ENCODE measurements at regions not wholly inside any gene's neighbourhood (a gene's known extent, or its start where the extent isn't known, plus 50 kb on each side); places are given as distances from the start of the nearest gene placed in this dataset.
"Not testable (repeated sequence)": the region's sequence is repeated elsewhere in the genome, so short reads cannot be mapped to it uniquely, and the experiment has no call there.

- Mint-ChIP-seq H3K4me1 (peaks cover 21% of the 10 kb centered on the region), H3K36me3 (ENCODE audit: low read depth) (no peaks in the 10 kb centered on the region), H3K27me3 (no peaks in the 10 kb centered on the region), H3K4me3 (no peak overlapping the region), H3K27ac (no peak overlapping the region), H3K9me3 (no peaks in the 10 kb centered on the region)
- ATAC-seq (no peak), DNase-seq (no peak)
Measured at GRCh38 chr2:189350540-189351209, 90.6 kb upstream of the WDR75 start.

GRCh38 chr2:189351933-189352332 lies 89.3 kb upstream of the WDR75 start:
- H3K27ac Mint-ChIP-seq; DNase-seq; ATAC-seq; H3K9me3 Mint-ChIP-seq; H3K27me3 Mint-ChIP-seq; H3K4me3 Mint-ChIP-seq; H3K36me3 Mint-ChIP-seq (ENCODE audit: low read depth): not testable (repeated sequence)
- H3K4me1 Mint-ChIP-seq, result peaks cover 17% of the 10 kb centered on the region

GRCh38 chr2:189357375-189357774 lies 83.9 kb upstream of the WDR75 start:
- not testable (repeated sequence) for H3K27me3 Mint-ChIP-seq; H3K27ac Mint-ChIP-seq; DNase-seq; H3K9me3 Mint-ChIP-seq; ATAC-seq; H3K36me3 Mint-ChIP-seq (ENCODE audit: low read depth); H3K4me3 Mint-ChIP-seq
- H3K4me1 Mint-ChIP-seq, result peaks cover 14% of the 10 kb centered on the region

- Mint-ChIP-seq H3K36me3 (ENCODE audit: low read depth) (no peaks in the 10 kb centered on the region), H3K4me1 (peaks cover 26% of the 10 kb centered on the region), H3K4me3 (no peak overlapping the region), H3K9me3 (no peaks in the 10 kb centered on the region), H3K27me3 (no peaks in the 10 kb centered on the region), H3K27ac (no peak overlapping the region)
- no peak for DNase-seq
- ATAC-seq, result no peak
Measured at GRCh38 chr2:189360861-189361260, 80.4 kb upstream of the WDR75 start.

GRCh38 chr2:189362283-189362682 lies 79.0 kb upstream of the WDR75 start:
- ATAC-seq, result peak; percentile 88
- Mint-ChIP-seq H3K27me3 (no peaks in the 10 kb centered on the region), H3K4me1 (peaks cover 26% of the 10 kb centered on the region), H3K36me3 (ENCODE audit: low read depth) (no peaks in the 10 kb centered on the region), H3K27ac (peak overlapping the region; percentile 72), H3K4me3 (no peak overlapping the region), H3K9me3 (no peaks in the 10 kb centered on the region)
- DNase-seq, result no peak

- Mint-ChIP-seq H3K27ac (peak overlapping the region; percentile 57), H3K36me3 (ENCODE audit: low read depth) (peaks cover 2% of the 10 kb centered on the region), H3K27me3 (no peaks in the 10 kb centered on the region), H3K9me3 (no peaks in the 10 kb centered on the region), H3K4me1 (peaks cover 26% of the 10 kb centered on the region), H3K4me3 (no peak overlapping the region)
- DNase-seq (no peak), ATAC-seq (no peak)
Measured at GRCh38 chr2:189363559-189363958, 77.7 kb upstream of the WDR75 start.

GRCh38 chr2:189364607-189365006 lies 76.7 kb upstream of the WDR75 start:
- H3K36me3 Mint-ChIP-seq (ENCODE audit: low read depth), result peaks cover 2% of the 10 kb centered on the region
- ATAC-seq (no peak), DNase-seq (no peak)
- H3K27ac Mint-ChIP-seq, result no peak overlapping the region
- no peaks in the 10 kb centered on the region for H3K27me3 Mint-ChIP-seq
- H3K4me1 Mint-ChIP-seq, result peaks cover 26% of the 10 kb centered on the region
- no peak overlapping the region for H3K4me3 Mint-ChIP-seq
- H3K9me3 Mint-ChIP-seq, result no peaks in the 10 kb centered on the region

- peaks cover 2% of the 10 kb centered on the region for H3K36me3 Mint-ChIP-seq (ENCODE audit: low read depth)
- no peaks in the 10 kb centered on the region for H3K9me3 Mint-ChIP-seq
- ATAC-seq (no peak), DNase-seq (no peak)
- peaks cover 23% of the 10 kb centered on the region for H3K4me1 Mint-ChIP-seq
- no peak overlapping the region for H3K27ac Mint-ChIP-seq
- no peaks in the 10 kb centered on the region for H3K27me3 Mint-ChIP-seq
- H3K4me3 Mint-ChIP-seq, result no peak overlapping the region
Measured at GRCh38 chr2:189366349-189366748, 74.9 kb upstream of the WDR75 start.

- DNase-seq, result no peak
- H3K9me3 Mint-ChIP-seq, result no peaks in the 10 kb centered on the region
- no peak overlapping the region for H3K4me3 Mint-ChIP-seq
- H3K4me1 Mint-ChIP-seq, result peaks cover 13% of the 10 kb centered on the region
- ATAC-seq, result no peak
- no peak overlapping the region for H3K27ac Mint-ChIP-seq
- H3K27me3 Mint-ChIP-seq, result no peaks in the 10 kb centered on the region
- H3K36me3 Mint-ChIP-seq (ENCODE audit: low read depth), result peaks cover 2% of the 10 kb centered on the region
Measured at GRCh38 chr2:189367343-189367742, 73.9 kb upstream of the WDR75 start.

- DNase-seq, result no peak
- no peak overlapping the region for H3K4me3 Mint-ChIP-seq
Measured at GRCh38 chr2:189369566-189369965, 71.7 kb upstream of the WDR75 start.

GRCh38 chr2:189370719-189371118 lies 70.6 kb upstream of the WDR75 start:
- H3K36me3 Mint-ChIP-seq (ENCODE audit: low read depth), result peaks cover 2% of the 10 kb centered on the region
- H3K9me3 Mint-ChIP-seq, result no peaks in the 10 kb centered on the region
- no peak overlapping the region for H3K27ac Mint-ChIP-seq
- peaks cover 9% of the 10 kb centered on the region for H3K4me1 Mint-ChIP-seq
- no peak for DNase-seq
- no peaks in the 10 kb centered on the region for H3K27me3 Mint-ChIP-seq
- no peak overlapping the region for H3K4me3 Mint-ChIP-seq
- ATAC-seq, result no peak

More at GRCh38 chr2:189369566-189369965, 71.7 kb upstream of the WDR75 start:
- Mint-ChIP-seq H3K9me3 (no peaks in the 10 kb centered on the region), H3K4me1 (peaks cover 3% of the 10 kb centered on the region), H3K36me3 (ENCODE audit: low read depth) (peaks cover 2% of the 10 kb centered on the region), H3K27ac (no peak overlapping the region), H3K27me3 (no peaks in the 10 kb centered on the region)
- no peak for ATAC-seq

- Mint-ChIP-seq H3K4me1 (peaks cover 10% of the 10 kb centered on the region), H3K4me3 (no peak overlapping the region), H3K9me3 (no peaks in the 10 kb centered on the region), H3K27me3 (no peaks in the 10 kb centered on the region), H3K36me3 (ENCODE audit: low read depth) (peaks cover 2% of the 10 kb centered on the region), H3K27ac (no peak overlapping the region)
- ATAC-seq (no peak), DNase-seq (no peak)
Measured at GRCh38 chr2:189372688-189373257, 68.5 kb upstream of the WDR75 start.

- Mint-ChIP-seq H3K36me3 (ENCODE audit: low read depth) (no peaks in the 10 kb centered on the region), H3K27ac (no peak overlapping the region), H3K9me3 (no peaks in the 10 kb centered on the region), H3K4me1 (peaks cover 10% of the 10 kb centered on the region), H3K4me3 (no peak overlapping the region), H3K27me3 (no peaks in the 10 kb centered on the region)
- ATAC-seq (no peak), DNase-seq (no peak)
Measured at GRCh38 chr2:189374481-189374880, 66.8 kb upstream of the WDR75 start.

- ATAC-seq (no peak), DNase-seq (no peak)
- Mint-ChIP-seq H3K36me3 (ENCODE audit: low read depth) (no peaks in the 10 kb centered on the region), H3K4me3 (no peak overlapping the region), H3K9me3 (no peaks in the 10 kb centered on the region), H3K27ac (no peak overlapping the region), H3K27me3 (no peaks in the 10 kb centered on the region), H3K4me1 (peaks cover 10% of the 10 kb centered on the region)
Measured at GRCh38 chr2:189375842-189376241, 65.4 kb upstream of the WDR75 start.

- no peaks in the 10 kb centered on the region for H3K9me3 Mint-ChIP-seq
- no peak for ATAC-seq
- no peaks in the 10 kb centered on the region for H3K27me3 Mint-ChIP-seq
- H3K4me1 Mint-ChIP-seq, result peaks cover 10% of the 10 kb centered on the region
- H3K4me3 Mint-ChIP-seq, result no peak overlapping the region
- H3K36me3 Mint-ChIP-seq (ENCODE audit: low read depth), result no peaks in the 10 kb centered on the region
- no peak overlapping the region for H3K27ac Mint-ChIP-seq
- DNase-seq, result no peak
Measured at GRCh38 chr2:189379287-189379630, 62.0 kb upstream of the WDR75 start.
